Smooth muscle cell of the brain vasculature (primary cell): ENCODE measurements at regions not wholly inside any gene's neighbourhood (a gene's known extent, or its start where the extent isn't known, plus 50 kb on each side); places are given as distances from the start of the nearest gene placed in this dataset.
"Not testable (repeated sequence)": the region's sequence is repeated elsewhere in the genome, so short reads cannot be mapped to it uniquely, and the experiment has no call there.

ENCODE experiments used
- DNase-seq: peaks from one replicate; pipeline ENCODE4 v3.0.0-alpha.2; 2012; ENCODE audit warnings: low read depth, low spot score

GRCh38 chr6:27585316-27585715, 112.4 kb upstream of the ZNF184 start:
- not testable (repeated sequence) for DNase-seq

GRCh38 chr6:27584326-27584725, 111.4 kb upstream of the ZNF184 start:
- DNase-seq = no peak

GRCh38 chr6:27582928-27583725, 110.2 kb upstream of the ZNF184 start:
- DNase-seq = no peak

GRCh38 chr6:27579973-27580372, 107.1 kb upstream of the ZNF184 start:
- no peak for DNase-seq

- no peak for DNase-seq
Observed at GRCh38 chr6:27577922-27578321, 105.0 kb upstream of the ZNF184 start.

- no peak for DNase-seq
Observed at GRCh38 chr6:27575594-27576361, 102.9 kb upstream of the ZNF184 start.

- DNase-seq = no peak
Observed at GRCh38 chr6:27568226-27568897, 95.5 kb upstream of the ZNF184 start.

GRCh38 chr6:27565839-27566779, 93.2 kb upstream of the ZNF184 start:
- no peak for DNase-seq

GRCh38 chr6:27562027-27562410, 89.1 kb upstream of the ZNF184 start:
- no peak for DNase-seq

GRCh38 chr6:27558028-27558724, 85.3 kb upstream of the ZNF184 start:
- no peak for DNase-seq

- DNase-seq = no peak
Observed at GRCh38 chr6:27556406-27556805, 83.5 kb upstream of the ZNF184 start.

GRCh38 chr6:27553123-27553904, 80.4 kb upstream of the ZNF184 start:
- no peak for DNase-seq

GRCh38 chr6:27551607-27552006, 78.7 kb upstream of the ZNF184 start:
- DNase-seq = no peak

- DNase-seq = no peak
Observed at GRCh38 chr6:27550692-27551091, 77.8 kb upstream of the ZNF184 start.

GRCh38 chr6:27549241-27549598, 76.3 kb upstream of the ZNF184 start:
- not testable (repeated sequence) for DNase-seq

GRCh38 chr6:27547157-27548075, 74.5 kb upstream of the ZNF184 start:
- no peak for DNase-seq

GRCh38 chr6:27546522-27546921, 73.6 kb upstream of the ZNF184 start:
- DNase-seq = no peak

- DNase-seq = no peak
Observed at GRCh38 chr6:27545271-27546046, 72.6 kb upstream of the ZNF184 start.
